ENCODE measurements at regions not wholly inside any gene's neighbourhood (a gene's known extent, or its start where the extent isn't known, plus 50 kb on each side); places are given as distances from the start of the nearest gene placed in this dataset.

GRCh38 chr6:85364344-85364743, 85.5 kb upstream of the NT5E start:
- H3K27me3 ChIP-seq: no peaks in the 10 kb centered on the region
- no peaks in the 10 kb centered on the region for H3K4me1 ChIP-seq
- DNase-seq: no peak
- H3K27ac ChIP-seq: no peak overlapping the region
- H3K9ac ChIP-seq (ENCODE audit: low read depth in 2 of 2, low read length in 2 of 2): no peak overlapping the region
- H3K9me3 ChIP-seq: no peaks in the 10 kb centered on the region
- H3K36me3 ChIP-seq: no peaks in the 10 kb centered on the region
- TF ChIP-seq, protein P1, sequence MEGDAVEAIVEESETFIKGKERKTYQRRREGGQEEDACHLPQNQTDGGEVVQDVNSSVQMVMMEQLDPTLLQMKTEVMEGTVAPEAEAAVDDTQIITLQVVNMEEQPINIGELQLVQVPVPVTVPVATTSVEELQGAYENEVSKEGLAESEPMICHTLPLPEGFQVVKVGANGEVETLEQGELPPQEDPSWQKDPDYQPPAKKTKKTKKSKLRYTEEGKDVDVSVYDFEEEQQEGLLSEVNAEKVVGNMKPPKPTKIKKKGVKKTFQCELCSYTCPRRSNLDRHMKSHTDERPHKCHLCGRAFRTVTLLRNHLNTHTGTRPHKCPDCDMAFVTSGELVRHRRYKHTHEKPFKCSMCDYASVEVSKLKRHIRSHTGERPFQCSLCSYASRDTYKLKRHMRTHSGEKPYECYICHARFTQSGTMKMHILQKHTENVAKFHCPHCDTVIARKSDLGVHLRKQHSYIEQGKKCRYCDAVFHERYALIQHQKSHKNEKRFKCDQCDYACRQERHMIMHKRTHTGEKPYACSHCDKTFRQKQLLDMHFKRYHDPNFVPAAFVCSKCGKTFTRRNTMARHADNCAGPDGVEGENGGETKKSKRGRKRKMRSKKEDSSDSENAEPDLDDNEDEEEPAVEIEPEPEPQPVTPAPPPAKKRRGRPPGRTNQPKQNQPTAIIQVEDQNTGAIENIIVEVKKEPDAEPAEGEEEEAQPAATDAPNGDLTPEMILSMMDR (IDR thresholded peaks at IDR 0.05): no peak
- intact Hi-C loops (cut with DNase I): no loop called here
- no peak overlapping the region for H3K4me3 ChIP-seq

- H3K4me1 ChIP-seq: no peaks in the 10 kb centered on the region
- H3K4me3 ChIP-seq: no peak overlapping the region
- H3K9ac ChIP-seq (ENCODE audit: low read depth in 2 of 2, low read length in 2 of 2): no peak overlapping the region
- H3K27me3 ChIP-seq: no peaks in the 10 kb centered on the region
- TF ChIP-seq, protein P1 (IDR thresholded peaks at IDR 0.05): no peak
- H3K36me3 ChIP-seq: no peaks in the 10 kb centered on the region
- intact Hi-C loops (cut with DNase I): no loop called here
- DNase-seq: no peak
- no peak overlapping the region for H3K27ac ChIP-seq
- no peaks in the 10 kb centered on the region for H3K9me3 ChIP-seq
Observed at GRCh38 chr6:85363870-85364269, 86.0 kb upstream of the NT5E start.

DNA sequence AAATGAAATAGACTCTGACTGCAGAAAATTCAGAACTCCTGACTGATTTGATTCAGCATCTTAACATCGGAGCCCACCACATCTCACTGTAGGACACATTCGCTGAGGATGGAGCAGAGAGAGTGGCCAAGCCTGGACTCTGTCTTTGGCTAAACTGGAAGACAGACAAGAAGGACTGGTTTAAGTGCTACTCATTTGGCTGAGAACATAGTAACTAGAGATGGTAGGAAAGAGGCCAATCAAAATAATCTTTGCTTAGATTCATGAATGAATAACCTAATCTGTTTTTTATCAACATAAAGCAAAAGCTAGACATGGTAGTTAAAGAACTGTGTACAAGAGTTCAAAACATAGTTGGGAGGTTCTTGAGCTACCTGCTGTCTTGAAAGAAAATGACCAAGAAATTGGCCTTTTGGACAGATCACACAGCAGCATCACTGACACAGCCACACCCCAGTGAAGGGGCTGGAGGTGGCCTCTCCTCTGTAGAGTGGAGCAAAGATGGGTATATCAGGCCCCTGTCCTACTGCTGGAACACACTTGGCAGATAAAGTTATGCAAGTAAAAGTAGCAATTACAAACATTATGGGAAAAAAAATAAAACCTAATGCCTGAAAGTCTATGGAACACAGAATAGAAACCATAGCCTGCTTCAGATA, 87.1 kb upstream of the NT5E start:
- H3K4me3 ChIP-seq: no peak overlapping the region
- H3K9ac ChIP-seq (ENCODE audit: low read depth in 2 of 2, low read length in 2 of 2): no peak overlapping the region
- H3K27ac ChIP-seq: no peak overlapping the region
- no peak for DNase-seq
- H3K9me3 ChIP-seq: no peaks in the 10 kb centered on the region
- no peaks in the 10 kb centered on the region for H3K36me3 ChIP-seq
- H3K4me1 ChIP-seq: no peaks in the 10 kb centered on the region
- no peaks in the 10 kb centered on the region for H3K27me3 ChIP-seq
- TF ChIP-seq, protein P1 (IDR thresholded peaks at IDR 0.05): no peak
- intact Hi-C loops (cut with DNase I): no loop called here

GRCh38 chr6:85361643-85362014, 88.3 kb upstream of the NT5E start:
- H3K4me1 ChIP-seq: no peaks in the 10 kb centered on the region
- TF ChIP-seq, protein P1 (IDR thresholded peaks at IDR 0.05): no peak
- H3K27me3 ChIP-seq: no peaks in the 10 kb centered on the region
- no peak overlapping the region for H3K9ac ChIP-seq (ENCODE audit: low read depth in 2 of 2, low read length in 2 of 2)
- no peak overlapping the region for H3K27ac ChIP-seq
- no peaks in the 10 kb centered on the region for H3K36me3 ChIP-seq
- no peaks in the 10 kb centered on the region for H3K9me3 ChIP-seq
- no peak for DNase-seq
- H3K4me3 ChIP-seq: no peak overlapping the region
- intact Hi-C loops (cut with DNase I): no loop called here

GRCh38 chr6:85360794-85361642, 88.9 kb upstream of the NT5E start:
- DNase-seq: no peak
- intact Hi-C loops (cut with DNase I): no loop called here
- H3K9ac ChIP-seq (ENCODE audit: low read depth in 2 of 2, low read length in 2 of 2): no peak overlapping the region
- no peaks in the 10 kb centered on the region for H3K36me3 ChIP-seq
- H3K9me3 ChIP-seq: no peaks in the 10 kb centered on the region
- no peak overlapping the region for H3K4me3 ChIP-seq
- peak overlapping the region; percentile 10 for H3K27ac ChIP-seq
- no peaks in the 10 kb centered on the region for H3K27me3 ChIP-seq
- H3K4me1 ChIP-seq: no peaks in the 10 kb centered on the region
- TF ChIP-seq, protein P1 (IDR thresholded peaks at IDR 0.05): no peak

All from colonic mucosa (tissue), 4 donors.